SU-DHL-6 (cell line): ENCODE measurements at regions not wholly inside any gene's neighbourhood (a gene's known extent, or its start where the extent isn't known, plus 50 kb on each side); places are given as distances from the start of the nearest gene placed in this dataset.

Experiments used
- H2AFZ ChIP-seq: fragments of 200-600 bp; sonication (generic); 2 replicates; pipeline ENCODE4 v1.6.1; 2014; ENCODE audit warnings: low read depth, mild to moderate bottlenecking, moderate library complexity, mixed read lengths, antibody characterized with exemption, low read length; ENCODE audit not compliant: severe bottlenecking
- H3F3A ChIP-seq: fragments of 200-600 bp; shearing (Covaris generic); 2 replicates; pipeline ENCODE4 v1.6.0; 2016; ENCODE audit warnings: antibody characterized with exemption, mild to moderate bottlenecking; ENCODE audit not compliant: insufficient read depth
- H3K27ac ChIP-seq: fragments of 200-600 bp; sonication (generic); 2 replicates; pipeline ENCODE4 v1.5.1; 2016; ENCODE audit warnings: low read depth, mild to moderate bottlenecking, low read length, moderate library complexity, mixed read lengths
- H3K27me3 ChIP-seq: fragments of 200-600 bp; sonication (generic), shearing (Covaris generic); 2 replicates; pipeline ENCODE4 v1.6.0; 2014; ENCODE audit warnings: mild to moderate bottlenecking, low read length
- H3K36me3 ChIP-seq: fragments of 200-600 bp; sonication (generic); 2 replicates; pipeline ENCODE4 v1.6.1; 2014; ENCODE audit warnings: mild to moderate bottlenecking, low read length, mixed read lengths
- H3K4me2 ChIP-seq: fragments of 300-600, 200-600 bp; shearing (Covaris generic), sonication (generic); 2 replicates; pipeline ENCODE4 v1.6.0; 2014; ENCODE audit warnings: low read length, low read depth, mild to moderate bottlenecking; ENCODE audit not compliant: poor library complexity, severe bottlenecking
- H3K4me3 ChIP-seq: fragments of 200-600 bp; sonication (generic); 2 replicates; pipeline ENCODE4 v1.5.1; 2014; ENCODE audit warnings: antibody characterized with exemption, low read length, mild to moderate bottlenecking, mixed read lengths; ENCODE audit not compliant: insufficient read depth, poor library complexity, severe bottlenecking
- H3K79me2 ChIP-seq: fragments of 200-600 bp; sonication (generic); 2 replicates; pipeline ENCODE4 v1.6.1; 2014; ENCODE audit warnings: mild to moderate bottlenecking, low read length, moderate library complexity; ENCODE audit not compliant: insufficient read depth
- H3K9ac ChIP-seq: fragments of 200-600 bp; sonication (generic); 2 replicates; pipeline ENCODE4 v1.7.0; 2014; ENCODE audit warnings: mild to moderate bottlenecking, low read length
- H3K9me2 ChIP-seq: fragments of 200-600 bp; sonication (generic); replicated peaks from 2 replicates; pipeline ENCODE4 v1.6.1; 2014; ENCODE audit warnings: low read length; ENCODE audit not compliant: insufficient read depth
- H3K9me3 ChIP-seq: fragments of 200-600 bp; sonication (generic); 2 replicates; pipeline ENCODE4 v1.6.1; 2014; ENCODE audit warnings: low read length, mixed read lengths; ENCODE audit not compliant: insufficient read depth
- H4K20me1 ChIP-seq: fragments of 200-600 bp; sonication (generic); 2 replicates; pipeline ENCODE4 v1.6.1; 2014; ENCODE audit warnings: low read depth, mild to moderate bottlenecking, antibody characterized with exemption, low read length, moderate library complexity, mixed read lengths
- CTCF ChIP-seq: fragments of 200-600 bp; sonication (generic); IDR thresholded peaks from one replicate; pipeline ENCODE4 v1.5.1; 2017; ENCODE audit warnings: antibody characterized with exemption, mild to moderate bottlenecking, low read length, moderate library complexity; ENCODE audit not compliant: insufficient read depth, poor library complexity, severe bottlenecking
- EZH2phosphoT487 ChIP-seq: fragments of 200-600 bp; sonication (generic), shearing (Covaris generic); conservative IDR thresholded peaks from 2 replicates; pipeline ENCODE4 v1.6.1; 2018; ENCODE audit warnings: mild to moderate bottlenecking, antibody characterized with exemption, low read length, moderate library complexity, mixed read lengths

GRCh38 chr20:48431653-48432493 is 395.9 kb downstream of the PREX1 start:
- no peaks in the 10 kb centered on the region for H3K79me2 ChIP-seq
- no peak for TF ChIP-seq EZH2phosphoT487
- no peak for TF ChIP-seq CTCF
- no peaks in the 10 kb centered on the region for H3K9me3 ChIP-seq
- no peak overlapping the region for H3K9ac ChIP-seq
- H3K9me2 ChIP-seq = no peaks in the 10 kb centered on the region
- no peaks in the 10 kb centered on the region for H3F3A ChIP-seq
- no peaks in the 10 kb centered on the region for H3K27me3 ChIP-seq
- no peak overlapping the region for H3K4me2 ChIP-seq
- no peaks in the 10 kb centered on the region for H3K36me3 ChIP-seq
- H3K27ac ChIP-seq = no peak overlapping the region
- H4K20me1 ChIP-seq = no peaks in the 10 kb centered on the region
- no peak overlapping the region for H2AFZ ChIP-seq
- no peak overlapping the region for H3K4me3 ChIP-seq

- Histone ChIP-seq H3K4me2 (no peak overlapping the region), H3K4me3 (no peak overlapping the region), H3K79me2 (no peaks in the 10 kb centered on the region), H3K9ac (no peak overlapping the region), H3F3A (no peaks in the 10 kb centered on the region), H2AFZ (no peak overlapping the region), H3K36me3 (no peaks in the 10 kb centered on the region), H3K27ac (no peak overlapping the region), H4K20me1 (no peaks in the 10 kb centered on the region), H3K27me3 (no peaks in the 10 kb centered on the region), H3K9me2 (no peaks in the 10 kb centered on the region), H3K9me3 (no peaks in the 10 kb centered on the region)
- TF ChIP-seq EZH2phosphoT487 = no peak
- no peak for TF ChIP-seq CTCF
Observed at GRCh38 chr20:48426630-48427029, 401.2 kb downstream of the PREX1 start.

- no peaks in the 10 kb centered on the region for H3K9me3 ChIP-seq
- no peaks in the 10 kb centered on the region for H3K27me3 ChIP-seq
Observed at GRCh38 chr20:48425817-48426612, 401.8 kb downstream of the PREX1 start.

More at GRCh38 chr20:48425817-48426612, 401.8 kb downstream of the PREX1 start:
- Histone ChIP-seq H3K4me3 (no peak overlapping the region), H4K20me1 (no peaks in the 10 kb centered on the region), H2AFZ (no peak overlapping the region), H3K9me2 (no peaks in the 10 kb centered on the region), H3F3A (no peaks in the 10 kb centered on the region), H3K9ac (no peak overlapping the region), H3K4me2 (no peak overlapping the region), H3K79me2 (no peaks in the 10 kb centered on the region), H3K27ac (no peak overlapping the region), H3K36me3 (no peaks in the 10 kb centered on the region)
- TF ChIP-seq EZH2phosphoT487 (no peak), CTCF (no peak)
